ENCODE measurements at regions not wholly inside any gene's neighbourhood (a gene's known extent, or its start where the extent isn't known, plus 50 kb on each side); places are given as distances from the start of the nearest gene placed in this dataset.

DNA sequence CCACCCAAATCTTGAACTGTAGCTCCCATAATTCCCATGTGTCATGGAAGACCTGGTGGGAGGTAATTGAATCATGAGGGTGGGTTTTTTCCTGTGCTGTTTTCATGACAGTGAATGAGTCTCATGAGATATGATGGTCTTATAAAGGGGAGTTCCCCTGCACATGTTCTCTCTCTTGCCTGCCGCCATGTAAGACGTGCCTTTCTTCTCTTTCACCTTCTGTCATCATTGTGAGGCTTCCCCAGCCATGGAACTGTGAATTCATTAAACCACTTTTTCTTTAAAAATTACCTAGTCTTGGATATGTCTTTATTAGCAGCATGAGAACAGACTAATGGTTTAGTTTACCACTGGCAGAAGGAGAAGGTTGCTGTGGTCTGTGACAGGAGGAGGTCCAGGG is 111.5 kb upstream of the RAB18 start:
- Histone ChIP-seq H3K4me3 (no peak overlapping the region), H3K27ac (no peak overlapping the region), H3K4me1 (no peaks in the 10 kb centered on the region), H3K9me3 (no peaks in the 10 kb centered on the region), H3K36me3 (no peaks in the 10 kb centered on the region), H3K27me3 (peaks cover 0 to 6% (median 0%) of the 10 kb centered on the region in 9 donors)
- TF ChIP-seq POLR2A (IDR thresholded peaks at IDR 0.05): no peak
- TF ChIP-seq, protein P1, sequence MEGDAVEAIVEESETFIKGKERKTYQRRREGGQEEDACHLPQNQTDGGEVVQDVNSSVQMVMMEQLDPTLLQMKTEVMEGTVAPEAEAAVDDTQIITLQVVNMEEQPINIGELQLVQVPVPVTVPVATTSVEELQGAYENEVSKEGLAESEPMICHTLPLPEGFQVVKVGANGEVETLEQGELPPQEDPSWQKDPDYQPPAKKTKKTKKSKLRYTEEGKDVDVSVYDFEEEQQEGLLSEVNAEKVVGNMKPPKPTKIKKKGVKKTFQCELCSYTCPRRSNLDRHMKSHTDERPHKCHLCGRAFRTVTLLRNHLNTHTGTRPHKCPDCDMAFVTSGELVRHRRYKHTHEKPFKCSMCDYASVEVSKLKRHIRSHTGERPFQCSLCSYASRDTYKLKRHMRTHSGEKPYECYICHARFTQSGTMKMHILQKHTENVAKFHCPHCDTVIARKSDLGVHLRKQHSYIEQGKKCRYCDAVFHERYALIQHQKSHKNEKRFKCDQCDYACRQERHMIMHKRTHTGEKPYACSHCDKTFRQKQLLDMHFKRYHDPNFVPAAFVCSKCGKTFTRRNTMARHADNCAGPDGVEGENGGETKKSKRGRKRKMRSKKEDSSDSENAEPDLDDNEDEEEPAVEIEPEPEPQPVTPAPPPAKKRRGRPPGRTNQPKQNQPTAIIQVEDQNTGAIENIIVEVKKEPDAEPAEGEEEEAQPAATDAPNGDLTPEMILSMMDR (IDR thresholded peaks at IDR 0.05): no peak
- DNase-seq (no peak), ATAC-seq (no peak)
- intact Hi-C loops (cut with DNase I): no loop called here
- WGBS, 4 donors: 86 to 92% (median 88%) methylated on average over 2 of the region's 2 CpGs

DNA sequence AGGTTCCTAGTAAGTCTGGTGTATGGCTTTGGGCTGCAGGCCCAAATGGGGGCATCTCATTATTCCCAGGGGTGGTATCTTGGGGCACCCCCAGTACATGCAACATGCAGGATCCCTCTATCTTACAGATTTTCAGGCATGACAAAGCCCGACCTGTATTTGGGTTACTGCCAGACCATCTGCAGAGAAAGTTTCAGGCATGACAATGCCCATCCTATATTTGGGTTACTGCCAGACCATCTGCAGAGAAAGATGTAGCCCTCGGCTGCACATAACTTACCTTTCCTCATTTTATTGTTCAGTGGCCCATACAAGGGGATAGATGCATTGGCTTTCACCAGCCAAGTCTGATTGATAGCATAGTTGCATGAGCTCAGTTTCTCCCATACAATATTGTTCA is 112.2 kb upstream of the RAB18 start:
- Histone ChIP-seq H3K9me3 (no peaks in the 10 kb centered on the region), H3K27me3 (peaks cover 0 to 6% (median 0%) of the 10 kb centered on the region in 9 donors), H3K27ac (no peak overlapping the region), H3K36me3 (no peaks in the 10 kb centered on the region), H3K4me3 (no peak overlapping the region), H3K4me1 (no peaks in the 10 kb centered on the region)
- TF ChIP-seq, protein P1 (IDR thresholded peaks at IDR 0.05): no peak
- no peak for TF ChIP-seq POLR2A (IDR thresholded peaks at IDR 0.05)
- 67 to 85% (median 81%) methylated on average over 2 of the region's 2 CpGs for WGBS, 4 donors
- DNase-seq (no peak), ATAC-seq (no peak)
- intact Hi-C loops (cut with DNase I): no loop called here

DNA sequence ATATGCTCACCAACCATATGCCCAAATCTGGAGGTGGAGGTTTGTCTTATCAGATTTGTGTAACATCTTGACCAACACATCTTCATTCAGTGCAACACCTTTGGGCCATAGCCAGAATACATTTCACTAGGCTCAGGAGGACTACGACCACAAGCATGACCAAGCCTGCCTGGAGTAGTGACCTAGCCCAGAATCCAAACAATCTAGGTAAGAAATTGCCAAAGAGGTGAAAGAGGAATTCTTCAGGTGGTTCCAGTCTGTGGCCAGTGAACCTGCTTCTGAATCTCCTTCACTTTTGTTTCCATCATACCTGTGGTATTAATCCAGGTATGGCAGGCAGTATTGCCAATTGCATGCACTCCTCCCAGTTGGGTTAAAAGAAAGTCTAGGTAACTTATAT is 112.8 kb upstream of the RAB18 start:
- ATAC-seq (no peak), DNase-seq (no peak)
- intact Hi-C loops (cut with DNase I): no loop called here
- TF ChIP-seq POLR2A (IDR thresholded peaks at IDR 0.05): no peak
- TF ChIP-seq, protein P1 (IDR thresholded peaks at IDR 0.05): no peak
- no peaks in the 10 kb centered on the region for H3K4me1 ChIP-seq
- no peaks in the 10 kb centered on the region for H3K9me3 ChIP-seq
- H3K4me3 ChIP-seq: no peak overlapping the region
- H3K27ac ChIP-seq: no peak overlapping the region
- peaks cover 0 to 6% (median 0%) of the 10 kb centered on the region in 9 donors for H3K27me3 ChIP-seq
- no peaks in the 10 kb centered on the region for H3K36me3 ChIP-seq
- WGBS, 4 donors: 75 to 95% (median 94%) methylated on average over 1 of the region's 1 CpG

DNA sequence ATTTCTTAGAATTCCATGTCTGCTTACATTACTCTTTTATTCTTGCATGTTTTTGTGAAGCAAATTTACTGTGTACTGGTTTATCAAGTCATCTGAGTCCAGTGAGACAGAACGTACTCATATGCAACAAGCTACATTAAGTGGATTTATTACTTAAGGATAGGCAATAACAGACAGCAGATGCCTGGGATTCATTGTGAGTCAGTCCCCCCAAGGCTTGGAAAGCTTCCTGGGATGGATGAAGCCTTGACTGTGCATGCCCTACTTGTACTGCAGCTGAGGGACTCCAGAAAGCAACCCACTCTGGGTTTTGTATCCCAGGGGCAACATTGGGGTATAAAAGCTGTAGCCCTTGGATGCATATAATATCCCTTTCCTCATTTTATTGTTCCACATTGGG is 113.4 kb upstream of the RAB18 start:
- no peak for TF ChIP-seq POLR2A (IDR thresholded peaks at IDR 0.05)
- TF ChIP-seq, protein P1 (IDR thresholded peaks at IDR 0.05): no peak
- Histone ChIP-seq H3K36me3 (no peaks in the 10 kb centered on the region), H3K4me1 (no peaks in the 10 kb centered on the region), H3K4me3 (no peak overlapping the region), H3K27me3 (peaks cover 0 to 6% (median 0%) of the 10 kb centered on the region in 9 donors), H3K9me3 (no peaks in the 10 kb centered on the region), H3K27ac (no peak overlapping the region)
- DNase-seq (no peak), ATAC-seq (no peak)
- WGBS, 4 donors: 68 to 90% (median 82%) methylated on average over 1 of the region's 1 CpG
- intact Hi-C loops (cut with DNase I): no loop called here
